ENCODE measurements at regions not wholly inside any gene's neighbourhood (a gene's known extent, or its start where the extent isn't known, plus 50 kb on each side); places are given as distances from the start of the nearest gene placed in this dataset.

DNA sequence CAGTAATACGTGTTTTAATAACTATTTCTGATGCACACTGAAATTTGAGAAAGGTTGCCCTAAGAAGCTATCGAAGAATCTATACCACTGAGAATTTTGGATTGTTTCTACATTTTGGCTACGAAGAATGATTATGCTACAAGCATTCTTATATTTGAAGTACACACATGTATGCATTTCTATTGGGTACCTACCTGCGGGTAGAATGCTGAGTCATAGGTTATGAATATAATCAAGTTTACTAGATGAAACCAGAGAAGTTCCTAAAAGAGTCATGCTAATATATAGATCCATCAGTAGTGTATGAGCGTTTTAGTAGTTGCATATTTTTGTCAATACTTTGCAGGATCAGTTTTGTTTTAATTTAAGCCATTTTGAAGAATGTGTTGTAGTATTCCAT is 62.0 kb upstream of the PCDH20 start:
- no peak for TF ChIP-seq POLR2A (IDR thresholded peaks at IDR 0.05; ENCODE audit: low read depth, low read length)
- no peak for TF ChIP-seq CTCF (IDR thresholded peaks at IDR 0.05 in 2 of 3, conservative IDR thresholded peaks at IDR 0.05 in 1 of 3; ENCODE audit: control insufficient read depth in 2 of 3, extremely low read depth in 1 of 3, insufficient read depth in 1 of 3, low read depth in 3 of 3, low read length in 3 of 3)
- TF ChIP-seq MYC (IDR thresholded peaks at IDR 0.05; ENCODE audit: insufficient read depth, insufficient read length, insufficient replicate concordance, low read length, severe bottlenecking) = no peak
- no peak for TF ChIP-seq RCOR1 (conservative IDR thresholded peaks at IDR 0.05; ENCODE audit: low read depth, low read length)
- TF ChIP-seq CBX3 (IDR thresholded peaks at IDR 0.05; ENCODE audit: borderline replicate concordance, low read depth) = no peak
